ENCODE measurements at regions not wholly inside any gene's neighbourhood (a gene's known extent, or its start where the extent isn't known, plus 50 kb on each side); places are given as distances from the start of the nearest gene placed in this dataset.

GRCh38 chr1:39109644-39110043 lies 83.5 kb downstream of the NDUFS5 start:
- DNase-seq: no peak

- no peak for DNase-seq
Observed at GRCh38 chr1:39110325-39110851, 84.2 kb downstream of the NDUFS5 start.

GRCh38 chr1:39110882-39111281 lies 84.7 kb downstream of the NDUFS5 start:
- DNase-seq: no peak

- DNase-seq: no peak
Observed at GRCh38 chr1:39113109-39113743, 87.1 kb downstream of the NDUFS5 start.

- DNase-seq: no peak
Observed at GRCh38 chr1:39115271-39116110, 89.0 kb upstream of the MACF1 start.

- DNase-seq: no peak
Observed at GRCh38 chr1:39116116-39116607, 88.3 kb upstream of the MACF1 start.

GRCh38 chr1:39116860-39117728 lies 87.4 kb upstream of the MACF1 start:
- no peak for DNase-seq

GRCh38 chr1:39117899-39118450 lies 86.5 kb upstream of the MACF1 start:
- DNase-seq: no peak

- DNase-seq: no peak
Observed at GRCh38 chr1:39122056-39122455, 82.4 kb upstream of the MACF1 start.

GRCh38 chr1:39124282-39124681 lies 80.2 kb upstream of the MACF1 start:
- DNase-seq: no peak

GRCh38 chr1:39127513-39127912 lies 77.0 kb upstream of the MACF1 start:
- DNase-seq: no peak

GRCh38 chr1:39128126-39128525 lies 76.4 kb upstream of the MACF1 start:
- no peak for DNase-seq

GRCh38 chr1:39128959-39129358 lies 75.5 kb upstream of the MACF1 start:
- DNase-seq: no peak

- DNase-seq: no peak
Observed at GRCh38 chr1:39129514-39129913, 75.0 kb upstream of the MACF1 start.

GRCh38 chr1:39130325-39130724 lies 74.2 kb upstream of the MACF1 start:
- DNase-seq: no peak

GRCh38 chr1:39131940-39132339 lies 72.6 kb upstream of the MACF1 start:
- no peak for DNase-seq

GRCh38 chr1:39132505-39133339 lies 71.8 kb upstream of the MACF1 start:
- DNase-seq: no peak

- DNase-seq: no peak
Observed at GRCh38 chr1:39133340-39133684, 71.2 kb upstream of the MACF1 start.

GRCh38 chr1:39134768-39135333 lies 69.6 kb upstream of the MACF1 start:
- DNase-seq: no peak

GRCh38 chr1:39136638-39137037 lies 67.9 kb upstream of the MACF1 start:
- no peak for DNase-seq

GRCh38 chr1:39139723-39140360 lies 64.7 kb upstream of the MACF1 start:
- DNase-seq: no peak
